NCI-H2029 treated with DMSO at 0.1 percent for 48 hours (cell line): ENCODE measurements at regions not wholly inside any gene's neighbourhood (a gene's known extent, or its start where the extent isn't known, plus 50 kb on each side); places are given as distances from the start of the nearest gene placed in this dataset.

Experiments
- DNase-seq: peaks from one replicate; lab custom pipeline; 2025; lab: John Stamatoyannopoulos, UW

GRCh38 chr2:150976604-150977003, 285.1 kb downstream of the RBM43 start:
- no peak for DNase-seq

- no peak for DNase-seq
Observed at GRCh38 chr2:150974864-150975263, 286.8 kb downstream of the RBM43 start.

- DNase-seq = no peak
Observed at GRCh38 chr2:150974234-150974633, 287.4 kb downstream of the RBM43 start.

GRCh38 chr2:150971910-150972309, 289.8 kb downstream of the RBM43 start:
- no peak for DNase-seq

- DNase-seq = no peak
Observed at GRCh38 chr2:150963336-150963735, 298.3 kb downstream of the RBM43 start.

GRCh38 chr2:150955231-150955630, 306.4 kb downstream of the RBM43 start:
- no peak for DNase-seq

- DNase-seq = no peak
Observed at GRCh38 chr2:150946831-150947230, 314.8 kb downstream of the RBM43 start.

GRCh38 chr2:150944315-150944714, 317.3 kb downstream of the RBM43 start:
- no peak for DNase-seq

- no peak for DNase-seq
Observed at GRCh38 chr2:150939087-150939486, 322.6 kb downstream of the RBM43 start.

GRCh38 chr2:150938527-150938926, 323.1 kb downstream of the RBM43 start:
- no peak for DNase-seq

- no peak for DNase-seq
Observed at GRCh38 chr2:150937030-150937429, 324.6 kb downstream of the RBM43 start.

- DNase-seq = no peak
Observed at GRCh38 chr2:150931451-150931850, 330.2 kb downstream of the RBM43 start.

GRCh38 chr2:150925611-150926010, 336.1 kb downstream of the RBM43 start:
- DNase-seq = no peak

- no peak for DNase-seq
Observed at GRCh38 chr2:150924878-150925277, 336.8 kb downstream of the RBM43 start.

GRCh38 chr2:150919901-150920300, 341.8 kb downstream of the RBM43 start:
- DNase-seq = no peak

- DNase-seq = no peak
Observed at GRCh38 chr2:150917961-150918713, 343.5 kb downstream of the RBM43 start.

GRCh38 chr2:150916467-150917396, 344.9 kb downstream of the RBM43 start:
- no peak for DNase-seq

- no peak for DNase-seq
Observed at GRCh38 chr2:150911766-150912280, 349.8 kb downstream of the RBM43 start.

GRCh38 chr2:150909613-150910012, 352.1 kb downstream of the RBM43 start:
- DNase-seq = no peak

- no peak for DNase-seq
Observed at GRCh38 chr2:150909090-150909489, 352.6 kb downstream of the RBM43 start.

- DNase-seq = no peak
Observed at GRCh38 chr2:150907466-150907865, 354.2 kb downstream of the RBM43 start.

GRCh38 chr2:150903461-150903860, 358.2 kb downstream of the RBM43 start:
- DNase-seq = no peak

- no peak for DNase-seq
Observed at GRCh38 chr2:150903055-150903454, 358.6 kb downstream of the RBM43 start.
